CD4-positive, alpha-beta T cell treated with Interleukin-17A for 4 hours (primary cell): ENCODE measurements at regions not wholly inside any gene's neighbourhood (a gene's known extent, or its start where the extent isn't known, plus 50 kb on each side); places are given as distances from the start of the nearest gene placed in this dataset.
"Not testable (repeated sequence)": the region's sequence is repeated elsewhere in the genome, so short reads cannot be mapped to it uniquely, and the experiment has no call there.

Experiments used
- DNase-seq: peaks from one replicate; pipeline ENCODE4 v3.0.0-alpha.2; 2020; ENCODE audit warnings: mixed read lengths

GRCh38 chr4:114252499-114252898, 273.1 kb upstream of the ARSJ start:
- DNase-seq: no peak

- no peak for DNase-seq
These were observed 278.1 kb upstream of the ARSJ start for GRCh38 chr4:114257501-114257900.

- DNase-seq: not testable (repeated sequence)
These were observed 283.0 kb upstream of the ARSJ start for GRCh38 chr4:114262421-114262820.

- DNase-seq: no peak
These were observed 283.8 kb upstream of the ARSJ start for GRCh38 chr4:114263233-114263632.

GRCh38 chr4:114264452-114264851, 285.0 kb upstream of the ARSJ start:
- DNase-seq: no peak

GRCh38 chr4:114264877-114265291, 285.4 kb upstream of the ARSJ start:
- DNase-seq: no peak

- no peak for DNase-seq
These were observed 285.9 kb upstream of the ARSJ start for GRCh38 chr4:114265342-114265741.

GRCh38 chr4:114267976-114268375, 288.5 kb upstream of the ARSJ start:
- DNase-seq: no peak

- DNase-seq: no peak
These were observed 291.6 kb upstream of the ARSJ start for GRCh38 chr4:114271031-114271430.

- no peak for DNase-seq
These were observed 292.8 kb upstream of the ARSJ start for GRCh38 chr4:114272226-114272625.

- no peak for DNase-seq
These were observed 293.8 kb upstream of the ARSJ start for GRCh38 chr4:114273238-114273637.

GRCh38 chr4:114277690-114278089, 298.2 kb upstream of the ARSJ start:
- no peak for DNase-seq

- DNase-seq: no peak
These were observed 299.6 kb upstream of the ARSJ start for GRCh38 chr4:114279066-114279465.

- no peak for DNase-seq
These were observed 300.3 kb upstream of the ARSJ start for GRCh38 chr4:114279711-114280110.

- no peak for DNase-seq
These were observed 301.2 kb upstream of the ARSJ start for GRCh38 chr4:114280645-114281044.

GRCh38 chr4:114281164-114281960, 301.9 kb upstream of the ARSJ start:
- DNase-seq: no peak

- DNase-seq: no peak
These were observed 303.5 kb upstream of the ARSJ start for GRCh38 chr4:114282937-114283336.

GRCh38 chr4:114284629-114285028, 305.2 kb upstream of the ARSJ start:
- DNase-seq: no peak

- DNase-seq: no peak
These were observed 306.9 kb upstream of the ARSJ start for GRCh38 chr4:114286262-114286810.

GRCh38 chr4:114287079-114287696, 307.7 kb upstream of the ARSJ start:
- no peak for DNase-seq

- DNase-seq: no peak
These were observed 302.5 kb upstream of the UGT8 start for GRCh38 chr4:114296126-114296525.

GRCh38 chr4:114302472-114302871, 296.1 kb upstream of the UGT8 start:
- no peak for DNase-seq

GRCh38 chr4:114304046-114304445, 294.6 kb upstream of the UGT8 start:
- no peak for DNase-seq

- no peak for DNase-seq
These were observed 294.0 kb upstream of the UGT8 start for GRCh38 chr4:114304567-114304966.
